GM23338 (cell line): ENCODE measurements at regions not wholly inside any gene's neighbourhood (a gene's known extent, or its start where the extent isn't known, plus 50 kb on each side); places are given as distances from the start of the nearest gene placed in this dataset.

Experiments
- ATAC-seq: fragments of 200-7000 bp; cut with Tn5 transposase; 3 replicates; pipeline ENCODE4 v1.9.1; 2020
- DNase-seq: peaks from one replicate; pipeline ENCODE4 v3.0.0-alpha.2; 2015; ENCODE audit warnings: low spot score
- H2AFZ ChIP-seq: fragments of 200-600 bp; sonication (generic); 2 replicates; pipeline ENCODE4 v1.8.0; 2016; ENCODE audit warnings: antibody characterized with exemption, mild to moderate bottlenecking, moderate library complexity
- H3F3A ChIP-seq: fragments of 200-600 bp; sonication (generic); replicated peaks from 2 replicates; pipeline ENCODE4 v1.8.0; 2017; ENCODE audit warnings: antibody characterized with exemption, mixed run types, low read depth
- H3K27ac ChIP-seq: fragments of 200-600 bp; sonication (generic); 2 replicates; pipeline ENCODE4 v1.6.1; 2016; ENCODE audit warnings: low read depth
- H3K27me3 ChIP-seq: fragments of 200-600 bp; sonication (generic); 2 replicates; pipeline ENCODE4 v1.8.0; 2016; ENCODE audit warnings: mild to moderate bottlenecking, mixed run types, moderate library complexity; ENCODE audit not compliant: insufficient read depth
- H3K36me3 ChIP-seq: fragments of 200-600 bp; sonication (generic); 2 replicates; pipeline ENCODE4 v1.8.0; 2016; ENCODE audit warnings: mild to moderate bottlenecking; ENCODE audit not compliant: insufficient read depth
- H3K4me1 ChIP-seq: fragments of 200-600 bp; sonication (generic); 2 replicates; pipeline ENCODE4 v1.8.0; 2016; ENCODE audit warnings: mild to moderate bottlenecking, moderate library complexity; ENCODE audit not compliant: insufficient read depth
- H3K4me2 ChIP-seq: fragments of 200-600 bp; sonication (generic); 2 replicates; pipeline ENCODE4 v1.7.1; 2017; ENCODE audit warnings: mixed run types
- H3K4me3 ChIP-seq: fragments of 200-600 bp; sonication (generic); 2 replicates; pipeline ENCODE4 v1.6.1; 2016; ENCODE audit warnings: mixed run types
- H3K79me2 ChIP-seq: fragments of 200-600 bp; sonication (generic); replicated peaks from 2 replicates; pipeline ENCODE4 v1.8.0; 2017; ENCODE audit warnings: mild to moderate bottlenecking; ENCODE audit not compliant: insufficient read depth
- H3K9me2 ChIP-seq: fragments of 200-600 bp; sonication (generic); 2 replicates; pipeline ENCODE4 v1.8.0; 2017; ENCODE audit not compliant: insufficient read depth
- H4K20me1 ChIP-seq: fragments of 200-600 bp; sonication (generic); replicated peaks from 2 replicates; pipeline ENCODE4 v1.8.0; 2017; ENCODE audit warnings: mild to moderate bottlenecking; ENCODE audit not compliant: insufficient read depth
- H3K27ac Mint-ChIP-seq: 2 replicates; pipeline ENCODE4 v1.8.0; 2020; ENCODE audit warnings: inconsistent platforms, mild to moderate bottlenecking, moderate library complexity, mixed read lengths
- H3K27me3 Mint-ChIP-seq: 3 replicates; pipeline ENCODE4 v1.8.0; 2022; ENCODE audit warnings: low read depth, mild to moderate bottlenecking, moderate library complexity, mixed read lengths, inconsistent platforms; ENCODE audit not compliant: insufficient read depth, poor library complexity
- H3K36me3 Mint-ChIP-seq: 3 replicates; pipeline ENCODE4 v1.8.0; 2021; ENCODE audit warnings: low read depth, mild to moderate bottlenecking, inconsistent platforms, moderate library complexity, mixed read lengths
- H3K4me1 Mint-ChIP-seq: 3 replicates; pipeline ENCODE4 v1.8.0; 2020; ENCODE audit warnings: mild to moderate bottlenecking, inconsistent platforms, mixed read lengths
- H3K4me3 Mint-ChIP-seq: 3 replicates; pipeline ENCODE4 v1.8.0; 2021; ENCODE audit warnings: moderate library complexity, mild to moderate bottlenecking, inconsistent platforms, mixed read lengths
- H3K9me3 Mint-ChIP-seq: 3 replicates; pipeline ENCODE4 v1.8.0; 2020; ENCODE audit warnings: moderate library complexity, mild to moderate bottlenecking, inconsistent platforms, mixed read lengths
- CREB1 ChIP-seq: fragments of 250-450 bp; sonication (Bioruptor Pico); IDR thresholded peaks from 2 replicates; pipeline ENCODE4 v1.5.0; 2020; ENCODE audit warnings: low read depth, mild to moderate bottlenecking, moderate library complexity
- EZH2 ChIP-seq: fragments of 200-600 bp; sonication (generic); IDR thresholded peaks from one replicate; pipeline ENCODE4 v1.8.0; 2017; ENCODE audit warnings: antibody characterized with exemption, mild to moderate bottlenecking, low read depth; ENCODE audit not compliant: unreplicated experiment
- EZH2phosphoT487 ChIP-seq: fragments of 200-600 bp; sonication (generic); IDR thresholded peaks from one replicate; pipeline ENCODE4 v1.8.1; 2018; ENCODE audit warnings: antibody characterized with exemption; ENCODE audit not compliant: unreplicated experiment
- JUNB ChIP-seq: IDR thresholded peaks from one replicate; pipeline ENCODE4 v1.6.1; 2016; ENCODE audit warnings: antibody characterized with exemption; ENCODE audit not compliant: unreplicated experiment
- NANOG ChIP-seq: IDR thresholded peaks from 2 replicates; pipeline ENCODE4 v1.6.1; 2016; ENCODE audit warnings: antibody characterized with exemption, borderline replicate concordance
- POLR2AphosphoS5 ChIP-seq: IDR thresholded peaks from 2 replicates; pipeline ENCODE4 v1.6.1; 2016; ENCODE audit warnings: antibody characterized with exemption, low read depth
- STAT1 ChIP-seq: IDR thresholded peaks from one replicate; pipeline ENCODE4 v1.6.1; 2016; ENCODE audit warnings: antibody characterized with exemption; ENCODE audit not compliant: unreplicated experiment
- ZNF114 ChIP-seq: fragments of 250-450 bp; sonication (Bioruptor Pico); IDR thresholded peaks from 2 replicates; pipeline ENCODE4 v1.5.0; 2020; ENCODE audit warnings: mild to moderate bottlenecking, moderate library complexity
- ZNF331 ChIP-seq: fragments of 250-450 bp; sonication (Bioruptor Pico); IDR thresholded peaks from 2 replicates; pipeline ENCODE4 v1.5.0; 2020; ENCODE audit warnings: low read depth, mild to moderate bottlenecking, moderate library complexity
- TF ChIP-seq, protein P1 (sequence below), 2 experiments: fragments of 200-600 bp in 1 of 2; sonication (generic) in 1 of 2; conservative IDR thresholded peaks; 2 replicates each; pipeline versions ENCODE4 v1.5.1 to v1.6.1; 2016 to 2017; ENCODE audit warnings: antibody characterized with exemption in 2 of 2, low read depth in 2 of 2, mild to moderate bottlenecking in 2 of 2, moderate library complexity in 1 of 2
- TF ChIP-seq, protein P2 (sequence below): IDR thresholded peaks from one replicate; pipeline ENCODE4 v1.6.1; 2018; ENCODE audit warnings: antibody characterized with exemption; ENCODE audit not compliant: unreplicated experiment
- TF ChIP-seq, protein P3 (sequence below): IDR thresholded peaks from 2 replicates; pipeline ENCODE4 v1.6.1; 2016; ENCODE audit warnings: antibody characterized with exemption
- TF ChIP-seq, protein P4 (sequence below): fragments of 250-450 bp; sonication (Bioruptor Pico); IDR thresholded peaks from 2 replicates; pipeline ENCODE4 v1.5.0; 2020; ENCODE audit warnings: mild to moderate bottlenecking, moderate library complexity

DNA sequence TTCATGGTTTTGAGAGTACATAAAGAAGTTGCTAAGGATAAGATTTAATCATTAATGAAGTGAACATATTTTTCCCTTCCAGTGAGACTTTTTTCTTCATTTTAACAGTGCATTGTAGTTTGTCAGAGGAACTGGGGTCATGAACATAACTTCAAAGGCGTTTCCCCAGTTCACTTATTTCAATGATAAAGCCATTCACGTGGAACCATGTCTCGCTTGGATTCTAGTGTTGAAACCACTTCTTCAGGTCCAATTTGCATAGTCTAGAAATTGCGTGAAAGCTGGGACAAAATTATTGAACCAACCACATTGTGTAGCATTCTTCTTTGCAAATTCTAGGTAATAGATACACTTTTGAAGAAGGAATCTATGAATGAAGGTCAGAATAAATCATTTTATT lies 197.0 kb downstream of the CLIC5 start:
- no peak overlapping the region for H3K27ac ChIP-seq
- no peak overlapping the region for H3K4me3 ChIP-seq
- no peak for ATAC-seq
- no peaks in the 10 kb centered on the region for H3K9me3 Mint-ChIP-seq
- H3K36me3 ChIP-seq: no peaks in the 10 kb centered on the region
- H3K4me1 ChIP-seq: no peaks in the 10 kb centered on the region
- no peaks in the 10 kb centered on the region for H3F3A ChIP-seq
- no peak overlapping the region for H2AFZ ChIP-seq
- H3K4me1 Mint-ChIP-seq: no peaks in the 10 kb centered on the region; the same call in 2 of the 3 replicates
- peaks cover 5% of the 10 kb centered on the region for H3K9me2 ChIP-seq
- peaks cover 2% of the 10 kb centered on the region for H3K27me3 Mint-ChIP-seq
- H3K27ac Mint-ChIP-seq: no peak overlapping the region
- no peaks in the 10 kb centered on the region for H3K79me2 ChIP-seq
- no peaks in the 10 kb centered on the region for H4K20me1 ChIP-seq
- H3K4me2 ChIP-seq: no peak overlapping the region
- no peak overlapping the region for H3K4me3 Mint-ChIP-seq
- no peaks in the 10 kb centered on the region for H3K36me3 Mint-ChIP-seq
- no peak for DNase-seq
- H3K27me3 ChIP-seq: no peaks in the 10 kb centered on the region
- TF ChIP-seq, protein P1, sequence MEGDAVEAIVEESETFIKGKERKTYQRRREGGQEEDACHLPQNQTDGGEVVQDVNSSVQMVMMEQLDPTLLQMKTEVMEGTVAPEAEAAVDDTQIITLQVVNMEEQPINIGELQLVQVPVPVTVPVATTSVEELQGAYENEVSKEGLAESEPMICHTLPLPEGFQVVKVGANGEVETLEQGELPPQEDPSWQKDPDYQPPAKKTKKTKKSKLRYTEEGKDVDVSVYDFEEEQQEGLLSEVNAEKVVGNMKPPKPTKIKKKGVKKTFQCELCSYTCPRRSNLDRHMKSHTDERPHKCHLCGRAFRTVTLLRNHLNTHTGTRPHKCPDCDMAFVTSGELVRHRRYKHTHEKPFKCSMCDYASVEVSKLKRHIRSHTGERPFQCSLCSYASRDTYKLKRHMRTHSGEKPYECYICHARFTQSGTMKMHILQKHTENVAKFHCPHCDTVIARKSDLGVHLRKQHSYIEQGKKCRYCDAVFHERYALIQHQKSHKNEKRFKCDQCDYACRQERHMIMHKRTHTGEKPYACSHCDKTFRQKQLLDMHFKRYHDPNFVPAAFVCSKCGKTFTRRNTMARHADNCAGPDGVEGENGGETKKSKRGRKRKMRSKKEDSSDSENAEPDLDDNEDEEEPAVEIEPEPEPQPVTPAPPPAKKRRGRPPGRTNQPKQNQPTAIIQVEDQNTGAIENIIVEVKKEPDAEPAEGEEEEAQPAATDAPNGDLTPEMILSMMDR (conservative IDR thresholded peaks at IDR 0.05; ENCODE audit: low read depth in 2 of 2): no peak
- TF ChIP-seq, protein P2, sequence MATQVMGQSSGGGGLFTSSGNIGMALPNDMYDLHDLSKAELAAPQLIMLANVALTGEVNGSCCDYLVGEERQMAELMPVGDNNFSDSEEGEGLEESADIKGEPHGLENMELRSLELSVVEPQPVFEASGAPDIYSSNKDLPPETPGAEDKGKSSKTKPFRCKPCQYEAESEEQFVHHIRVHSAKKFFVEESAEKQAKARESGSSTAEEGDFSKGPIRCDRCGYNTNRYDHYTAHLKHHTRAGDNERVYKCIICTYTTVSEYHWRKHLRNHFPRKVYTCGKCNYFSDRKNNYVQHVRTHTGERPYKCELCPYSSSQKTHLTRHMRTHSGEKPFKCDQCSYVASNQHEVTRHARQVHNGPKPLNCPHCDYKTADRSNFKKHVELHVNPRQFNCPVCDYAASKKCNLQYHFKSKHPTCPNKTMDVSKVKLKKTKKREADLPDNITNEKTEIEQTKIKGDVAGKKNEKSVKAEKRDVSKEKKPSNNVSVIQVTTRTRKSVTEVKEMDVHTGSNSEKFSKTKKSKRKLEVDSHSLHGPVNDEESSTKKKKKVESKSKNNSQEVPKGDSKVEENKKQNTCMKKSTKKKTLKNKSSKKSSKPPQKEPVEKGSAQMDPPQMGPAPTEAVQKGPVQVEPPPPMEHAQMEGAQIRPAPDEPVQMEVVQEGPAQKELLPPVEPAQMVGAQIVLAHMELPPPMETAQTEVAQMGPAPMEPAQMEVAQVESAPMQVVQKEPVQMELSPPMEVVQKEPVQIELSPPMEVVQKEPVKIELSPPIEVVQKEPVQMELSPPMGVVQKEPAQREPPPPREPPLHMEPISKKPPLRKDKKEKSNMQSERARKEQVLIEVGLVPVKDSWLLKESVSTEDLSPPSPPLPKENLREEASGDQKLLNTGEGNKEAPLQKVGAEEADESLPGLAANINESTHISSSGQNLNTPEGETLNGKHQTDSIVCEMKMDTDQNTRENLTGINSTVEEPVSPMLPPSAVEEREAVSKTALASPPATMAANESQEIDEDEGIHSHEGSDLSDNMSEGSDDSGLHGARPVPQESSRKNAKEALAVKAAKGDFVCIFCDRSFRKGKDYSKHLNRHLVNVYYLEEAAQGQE: no peak
- TF ChIP-seq ZNF331: no peak
- TF ChIP-seq POLR2AphosphoS5: no peak
- no peak for TF ChIP-seq EZH2
- TF ChIP-seq EZH2phosphoT487: no peak
- TF ChIP-seq NANOG: no peak
- TF ChIP-seq STAT1: no peak
- TF ChIP-seq ZNF114 (CRISPR knock-in tag): no peak
- TF ChIP-seq, protein P3, sequence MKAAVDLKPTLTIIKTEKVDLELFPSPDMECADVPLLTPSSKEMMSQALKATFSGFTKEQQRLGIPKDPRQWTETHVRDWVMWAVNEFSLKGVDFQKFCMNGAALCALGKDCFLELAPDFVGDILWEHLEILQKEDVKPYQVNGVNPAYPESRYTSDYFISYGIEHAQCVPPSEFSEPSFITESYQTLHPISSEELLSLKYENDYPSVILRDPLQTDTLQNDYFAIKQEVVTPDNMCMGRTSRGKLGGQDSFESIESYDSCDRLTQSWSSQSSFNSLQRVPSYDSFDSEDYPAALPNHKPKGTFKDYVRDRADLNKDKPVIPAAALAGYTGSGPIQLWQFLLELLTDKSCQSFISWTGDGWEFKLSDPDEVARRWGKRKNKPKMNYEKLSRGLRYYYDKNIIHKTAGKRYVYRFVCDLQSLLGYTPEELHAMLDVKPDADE: no peak
- TF ChIP-seq, protein P4, sequence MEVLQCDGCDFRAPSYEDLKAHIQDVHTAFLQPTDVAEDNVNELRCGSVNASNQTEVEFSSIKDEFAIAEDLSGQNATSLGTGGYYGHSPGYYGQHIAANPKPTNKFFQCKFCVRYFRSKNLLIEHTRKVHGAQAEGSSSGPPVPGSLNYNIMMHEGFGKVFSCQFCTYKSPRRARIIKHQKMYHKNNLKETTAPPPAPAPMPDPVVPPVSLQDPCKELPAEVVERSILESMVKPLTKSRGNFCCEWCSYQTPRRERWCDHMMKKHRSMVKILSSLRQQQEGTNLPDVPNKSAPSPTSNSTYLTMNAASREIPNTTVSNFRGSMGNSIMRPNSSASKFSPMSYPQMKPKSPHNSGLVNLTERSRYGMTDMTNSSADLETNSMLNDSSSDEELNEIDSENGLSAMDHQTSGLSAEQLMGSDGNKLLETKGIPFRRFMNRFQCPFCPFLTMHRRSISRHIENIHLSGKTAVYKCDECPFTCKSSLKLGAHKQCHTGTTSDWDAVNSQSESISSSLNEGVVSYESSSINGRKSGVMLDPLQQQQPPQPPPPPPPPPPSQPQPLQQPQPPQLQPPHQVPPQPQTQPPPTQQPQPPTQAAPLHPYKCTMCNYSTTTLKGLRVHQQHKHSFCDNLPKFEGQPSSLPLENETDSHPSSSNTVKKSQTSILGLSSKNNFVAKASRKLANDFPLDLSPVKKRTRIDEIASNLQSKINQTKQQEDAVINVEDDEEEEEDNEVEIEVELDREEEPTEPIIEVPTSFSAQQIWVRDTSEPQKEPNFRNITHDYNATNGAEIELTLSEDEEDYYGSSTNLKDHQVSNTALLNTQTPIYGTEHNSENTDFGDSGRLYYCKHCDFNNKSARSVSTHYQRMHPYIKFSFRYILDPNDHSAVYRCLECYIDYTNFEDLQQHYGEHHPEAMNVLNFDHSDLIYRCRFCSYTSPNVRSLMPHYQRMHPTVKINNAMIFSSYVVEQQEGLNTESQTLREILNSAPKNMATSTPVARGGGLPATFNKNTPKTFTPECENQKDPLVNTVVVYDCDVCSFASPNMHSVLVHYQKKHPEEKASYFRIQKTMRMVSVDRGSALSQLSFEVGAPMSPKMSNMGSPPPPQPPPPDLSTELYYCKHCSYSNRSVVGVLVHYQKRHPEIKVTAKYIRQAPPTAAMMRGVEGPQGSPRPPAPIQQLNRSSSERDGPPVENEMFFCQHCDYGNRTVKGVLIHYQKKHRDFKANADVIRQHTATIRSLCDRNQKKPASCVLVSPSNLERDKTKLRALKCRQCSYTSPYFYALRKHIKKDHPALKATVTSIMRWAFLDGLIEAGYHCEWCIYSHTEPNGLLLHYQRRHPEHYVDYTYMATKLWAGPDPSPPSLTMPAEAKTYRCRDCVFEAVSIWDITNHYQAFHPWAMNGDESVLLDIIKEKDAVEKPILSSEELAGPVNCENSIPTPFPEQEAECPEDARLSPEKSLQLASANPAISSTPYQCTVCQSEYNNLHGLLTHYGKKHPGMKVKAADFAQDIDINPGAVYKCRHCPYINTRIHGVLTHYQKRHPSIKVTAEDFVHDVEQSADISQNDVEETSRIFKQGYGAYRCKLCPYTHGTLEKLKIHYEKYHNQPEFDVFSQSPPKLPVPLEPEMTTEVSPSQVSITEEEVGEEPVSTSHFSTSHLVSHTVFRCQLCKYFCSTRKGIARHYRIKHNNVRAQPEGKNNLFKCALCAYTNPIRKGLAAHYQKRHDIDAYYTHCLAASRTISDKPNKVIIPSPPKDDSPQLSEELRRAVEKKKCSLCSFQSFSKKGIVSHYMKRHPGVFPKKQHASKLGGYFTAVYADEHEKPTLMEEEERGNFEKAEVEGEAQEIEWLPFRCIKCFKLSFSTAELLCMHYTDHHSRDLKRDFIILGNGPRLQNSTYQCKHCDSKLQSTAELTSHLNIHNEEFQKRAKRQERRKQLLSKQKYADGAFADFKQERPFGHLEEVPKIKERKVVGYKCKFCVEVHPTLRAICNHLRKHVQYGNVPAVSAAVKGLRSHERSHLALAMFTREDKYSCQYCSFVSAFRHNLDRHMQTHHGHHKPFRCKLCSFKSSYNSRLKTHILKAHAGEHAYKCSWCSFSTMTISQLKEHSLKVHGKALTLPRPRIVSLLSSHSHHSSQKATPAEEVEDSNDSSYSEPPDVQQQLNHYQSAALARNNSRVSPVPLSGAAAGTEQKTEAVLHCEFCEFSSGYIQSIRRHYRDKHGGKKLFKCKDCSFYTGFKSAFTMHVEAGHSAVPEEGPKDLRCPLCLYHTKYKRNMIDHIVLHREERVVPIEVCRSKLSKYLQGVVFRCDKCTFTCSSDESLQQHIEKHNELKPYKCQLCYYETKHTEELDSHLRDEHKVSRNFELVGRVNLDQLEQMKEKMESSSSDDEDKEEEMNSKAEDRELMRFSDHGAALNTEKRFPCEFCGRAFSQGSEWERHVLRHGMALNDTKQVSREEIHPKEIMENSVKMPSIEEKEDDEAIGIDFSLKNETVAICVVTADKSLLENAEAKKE (CRISPR knock-in tag): no peak
- TF ChIP-seq JUNB: no peak
- no peak for TF ChIP-seq CREB1 (CRISPR knock-in tag)
